Neuronal stem cell (in vitro differentiated cells): ENCODE measurements at regions not wholly inside any gene's neighbourhood (a gene's known extent, or its start where the extent isn't known, plus 50 kb on each side); places are given as distances from the start of the nearest gene placed in this dataset.
A peak's percentile ranks its signal among the peaks of the same experiment; 100 is the strongest.

Experiments used
- DNase-seq: peaks from one replicate; pipeline ENCODE4 v3.0.0-alpha.2; 2013; ENCODE audit warnings: low spot score
- H2AFZ ChIP-seq: one replicate; pipeline ENCODE4 v1.6.1; 2013; ENCODE audit warnings: mild to moderate bottlenecking, low read length, inconsistent platforms
- H2AK5ac ChIP-seq: 2 replicates; pipeline ENCODE4 v1.6.1; 2013; ENCODE audit warnings: low read depth, mild to moderate bottlenecking, inconsistent platforms, low read length, moderate library complexity, mixed read lengths
- H2BK120ac ChIP-seq: 2 replicates; pipeline ENCODE4 v1.6.1; 2013; ENCODE audit warnings: low read depth, mild to moderate bottlenecking, inconsistent platforms, low read length, moderate library complexity, mixed read lengths
- H2BK12ac ChIP-seq: one replicate; pipeline ENCODE4 v1.6.1; 2013; ENCODE audit warnings: low read length, inconsistent platforms
- H2BK15ac ChIP-seq: 2 replicates; pipeline ENCODE4 v1.6.1; 2013; ENCODE audit warnings: mild to moderate bottlenecking, low read length, inconsistent platforms, mixed read lengths
- H2BK5ac ChIP-seq: one replicate; pipeline ENCODE4 v1.6.1; 2013; ENCODE audit warnings: inconsistent platforms, mild to moderate bottlenecking, low read length, moderate library complexity
- H3K14ac ChIP-seq: one replicate; pipeline ENCODE4 v1.6.1; 2013; ENCODE audit warnings: low read length, inconsistent platforms
- H3K18ac ChIP-seq: 2 replicates; pipeline ENCODE4 v1.6.1; 2013; ENCODE audit warnings: low read length, inconsistent platforms
- H3K23ac ChIP-seq: 2 replicates; pipeline ENCODE4 v1.6.1; 2013; ENCODE audit warnings: low read depth, mild to moderate bottlenecking, mixed read lengths, low read length, inconsistent platforms; ENCODE audit not compliant: poor library complexity
- H3K27ac ChIP-seq: replicated peaks from 3 replicates; pipeline ENCODE4 v1.5.1; 2013; ENCODE audit warnings: low read length, inconsistent platforms
- H3K27me3 ChIP-seq, 3 experiments: 2 replicates each; pipeline ENCODE4 v1.6.1; 2013; ENCODE audit warnings: low read length in 3 of 3, mild to moderate bottlenecking in 2 of 3, inconsistent platforms in 1 of 3, low read depth in 1 of 3, mixed read lengths in 1 of 3, moderate library complexity in 1 of 3; ENCODE audit not compliant: control insufficient read depth in 3 of 3, insufficient read depth in 3 of 3
- H3K36me3 ChIP-seq, 2 donors: replicated peaks in 1 of 2; 2 replicates each; pipeline ENCODE4 v1.6.1; 2013; ENCODE audit warnings: low read length in 2 of 2; ENCODE audit not compliant: control insufficient read depth in 2 of 2, insufficient read depth in 2 of 2
- H3K4ac ChIP-seq: 2 replicates; pipeline ENCODE4 v1.6.1; 2013; ENCODE audit warnings: inconsistent platforms, mild to moderate bottlenecking, low read length, moderate library complexity
- H3K4me1 ChIP-seq, 2 donors: 1 replicate in 1 of 2; 2 replicates in 1 of 2; pipeline ENCODE4 v1.6.1; 2013; ENCODE audit warnings: low read length in 2 of 2, low read depth in 1 of 2; ENCODE audit not compliant: control insufficient read depth in 2 of 2, insufficient read depth in 1 of 2
- H3K4me2 ChIP-seq: one replicate; pipeline ENCODE4 v1.6.1; 2013; ENCODE audit warnings: mild to moderate bottlenecking, low read length, inconsistent platforms; ENCODE audit not compliant: insufficient read depth, poor library complexity, severe bottlenecking
- H3K4me3 ChIP-seq, 2 donors: 2 replicates each; pipeline ENCODE4 v1.5.1; 2013; ENCODE audit warnings: low read length in 2 of 2, mild to moderate bottlenecking in 2 of 2, inconsistent platforms in 1 of 2, moderate library complexity in 1 of 2
- H3K79me1 ChIP-seq: one replicate; pipeline ENCODE4 v1.6.1; 2013; ENCODE audit warnings: low read depth, mild to moderate bottlenecking, inconsistent platforms, low read length, moderate library complexity
- H3K9ac ChIP-seq: one replicate; pipeline ENCODE4 v1.6.1; 2013; ENCODE audit warnings: mild to moderate bottlenecking, low read depth, low read length, inconsistent platforms; ENCODE audit not compliant: poor library complexity
- H3K9me3 ChIP-seq, 2 donors: replicated peaks in 1 of 2; 2 replicates each; pipeline versions ENCODE3 to v1.6.1; 2013; ENCODE audit warnings: low read length in 2 of 2, mild to moderate bottlenecking in 2 of 2, inconsistent platforms in 1 of 2, low read depth in 1 of 2, mixed read lengths in 1 of 2, moderate library complexity in 1 of 2; ENCODE audit not compliant: control insufficient read depth in 2 of 2, insufficient read depth in 1 of 2
- H4K8ac ChIP-seq: one replicate; pipeline ENCODE4 v1.6.1; 2013; ENCODE audit warnings: low read depth, mild to moderate bottlenecking, inconsistent platforms, low read length, moderate library complexity
- H4K91ac ChIP-seq: one replicate; pipeline ENCODE4 v1.6.1; 2013; ENCODE audit warnings: low read length, low read depth, mild to moderate bottlenecking, inconsistent platforms; ENCODE audit not compliant: poor library complexity
- WGBS, 2 donors: extraction: QIAGEN DNeasy Blood & Tissue Kit; methylation state at CpG; one replicate each; pipeline ENCODE4 v1.1.7; 2013; ENCODE audit warnings: missing lambda C conversion rate in 2 of 2, mixed read lengths in 1 of 2; ENCODE audit not compliant: insufficient read length in 2 of 2, insufficient replicate concordance in 1 of 2; ENCODE audit errors: extremely low coverage in 2 of 2; 5-methylcytosine and 5-hydroxymethylcytosine counted together

DNA sequence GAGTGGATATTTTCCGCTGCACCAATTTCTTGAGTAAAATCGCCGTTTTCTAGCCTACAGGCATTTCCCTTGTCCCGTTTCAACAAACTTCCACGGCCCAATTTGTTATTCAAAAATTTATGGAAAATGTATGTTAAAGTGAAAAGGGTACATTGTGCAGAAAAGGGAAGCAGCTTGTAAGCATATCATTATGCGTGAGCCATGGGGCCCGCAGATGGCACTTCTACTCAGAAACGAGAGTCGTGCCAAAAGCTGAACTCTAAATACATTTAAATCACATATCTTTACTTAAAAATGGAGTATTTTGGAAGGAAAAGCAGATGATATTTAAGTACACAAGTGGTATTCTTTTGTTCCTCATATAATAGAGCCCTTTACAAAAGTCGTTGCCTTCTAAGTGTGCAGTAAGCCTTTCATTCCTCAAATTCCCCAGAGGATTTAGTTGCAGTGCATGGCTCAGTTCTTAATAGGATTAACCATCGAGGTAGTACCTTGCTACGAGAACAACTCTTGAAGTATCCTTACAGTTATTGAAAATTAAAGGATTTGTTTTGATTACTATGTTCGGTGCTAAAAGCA is 1227.2 kb upstream of the WWC1 start:
- H3K27ac ChIP-seq: peak overlapping the region; percentile 89
- no peak overlapping the region for H2BK15ac ChIP-seq
- no peak overlapping the region for H3K4ac ChIP-seq
- no peak overlapping the region for H3K23ac ChIP-seq
- no peaks in the 10 kb centered on the region for H3K9me3 ChIP-seq
- no peak overlapping the region for H3K4me3 ChIP-seq
- no peak overlapping the region for H4K8ac ChIP-seq
- H3K36me3 ChIP-seq: no peaks in the 10 kb centered on the region
- no CpG with 5 or more reads among the region's 13 CpGs for WGBS, 2 donors
- H3K14ac ChIP-seq: no peak overlapping the region
- no peak overlapping the region for H3K18ac ChIP-seq
- no peak overlapping the region for H4K91ac ChIP-seq
- no peak overlapping the region for H3K4me2 ChIP-seq
- H3K27me3 ChIP-seq: no peaks in the 10 kb centered on the region
- H2BK5ac ChIP-seq: no peak overlapping the region
- peak; percentile 84 for DNase-seq
- no peaks in the 10 kb centered on the region for H3K79me1 ChIP-seq
- H2BK120ac ChIP-seq: peak overlapping the region; percentile 29
- no peak overlapping the region for H2AFZ ChIP-seq
- H3K4me1 ChIP-seq: peaks cover 7 to 13% of the 10 kb centered on the region in 2 donors
- no peak overlapping the region for H3K9ac ChIP-seq
- no peak overlapping the region for H2BK12ac ChIP-seq
- H2AK5ac ChIP-seq: no peak overlapping the region

DNA sequence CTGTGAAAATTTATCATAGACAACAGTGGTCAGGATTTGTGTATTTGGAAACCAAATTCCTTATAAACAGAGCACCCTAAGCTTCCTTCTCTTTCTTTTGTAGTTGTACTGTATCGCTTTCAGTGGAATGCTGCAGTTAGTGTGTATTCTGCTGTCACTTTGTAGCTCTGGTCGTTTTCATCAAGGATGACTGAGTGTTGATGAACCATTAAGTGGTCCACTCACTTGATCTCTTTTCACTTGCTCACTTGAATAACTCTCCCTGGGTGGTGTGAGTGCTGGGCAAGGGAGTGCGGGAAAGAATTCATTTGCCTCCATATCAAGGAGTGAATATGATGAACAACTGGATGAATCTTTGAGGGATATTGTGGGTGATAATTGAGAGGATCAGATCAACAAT is 1225.7 kb upstream of the WWC1 start:
- Histone ChIP-seq H3K18ac (no peak overlapping the region), H3K4ac (no peak overlapping the region)
- WGBS, 2 donors: no CpG with 5 or more reads among the region's 3 CpGs

GRCh38 chr5:167071981-167072610 is 1219.3 kb upstream of the WWC1 start:
- no peak overlapping the region for H2BK12ac ChIP-seq
- H3K9me3 ChIP-seq: no peaks in the 10 kb centered on the region
- no peak overlapping the region for H3K4me2 ChIP-seq
- H2BK5ac ChIP-seq: no peak overlapping the region
- no peak overlapping the region for H3K27ac ChIP-seq
- no peak overlapping the region for H3K9ac ChIP-seq
- no peaks in the 10 kb centered on the region for H3K79me1 ChIP-seq
- H3K36me3 ChIP-seq: no peaks in the 10 kb centered on the region
- no peak overlapping the region for H3K4me3 ChIP-seq
- H4K8ac ChIP-seq: no peak overlapping the region
- no peak overlapping the region for H3K4ac ChIP-seq
- H3K27me3 ChIP-seq: no peaks in the 10 kb centered on the region
- H2AK5ac ChIP-seq: no peak overlapping the region
- WGBS, 2 donors: no CpG with 5 or more reads among the region's 5 CpGs
- DNase-seq: no peak
- no peak overlapping the region for H2BK120ac ChIP-seq
- H3K23ac ChIP-seq: no peak overlapping the region
- H3K4me1 ChIP-seq: peaks cover 0 to 2% of the 10 kb centered on the region in 2 donors
- H4K91ac ChIP-seq: no peak overlapping the region
- no peak overlapping the region for H3K14ac ChIP-seq
- no peak overlapping the region for H2AFZ ChIP-seq
- H3K18ac ChIP-seq: no peak overlapping the region
- H2BK15ac ChIP-seq: no peak overlapping the region

More for the DNA sequence above, 1225.7 kb upstream of the WWC1 start:
- no peak overlapping the region for H3K14ac ChIP-seq
- H3K4me2 ChIP-seq: no peak overlapping the region
- no peak overlapping the region for H2BK15ac ChIP-seq
- H4K91ac ChIP-seq: no peak overlapping the region
- no peaks in the 10 kb centered on the region for H3K9me3 ChIP-seq
- no peak overlapping the region for H2AK5ac ChIP-seq
- H3K9ac ChIP-seq: no peak overlapping the region
- no peak overlapping the region for H2BK5ac ChIP-seq
- H3K4me3 ChIP-seq: no peak overlapping the region
- peak; percentile 30 for DNase-seq
- no peaks in the 10 kb centered on the region for H3K79me1 ChIP-seq
- no peaks in the 10 kb centered on the region for H3K36me3 ChIP-seq
- peak overlapping the region; percentile 18 for H3K27ac ChIP-seq
- no peak overlapping the region for H2BK12ac ChIP-seq
- no peak overlapping the region for H4K8ac ChIP-seq
- no peak overlapping the region for H2AFZ ChIP-seq
- H3K27me3 ChIP-seq: no peaks in the 10 kb centered on the region
- no peak overlapping the region for H3K23ac ChIP-seq
- H2BK120ac ChIP-seq: no peak overlapping the region
- H3K4me1 ChIP-seq: peaks cover 7 to 13% of the 10 kb centered on the region in 2 donors

DNA sequence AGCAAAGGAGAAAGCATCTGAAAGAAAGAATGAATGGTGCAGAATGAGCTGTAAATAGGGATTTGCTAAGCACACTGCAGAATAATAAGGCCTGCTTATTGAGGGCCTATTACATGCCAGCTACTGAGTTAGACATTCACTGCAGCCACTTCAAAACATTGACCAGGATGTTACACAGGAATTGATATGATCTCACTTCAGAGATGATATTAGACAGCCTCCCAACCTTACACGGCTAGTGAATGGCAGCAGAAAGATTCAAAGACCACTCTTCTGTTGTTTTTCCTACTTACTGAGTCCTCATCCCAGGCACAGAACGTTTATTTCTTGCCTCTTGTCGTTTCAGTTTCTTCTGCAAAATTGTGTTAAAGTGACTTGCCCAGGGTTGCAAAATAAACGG is 1209.9 kb upstream of the WWC1 start:
- Histone ChIP-seq H3K4ac (no peak overlapping the region), H3K27me3 (no peaks in the 10 kb centered on the region), H2AFZ (peak overlapping the region; percentile 60), H3K79me1 (no peaks in the 10 kb centered on the region), H2BK5ac (no peak overlapping the region), H3K4me1 (no peaks in the 10 kb centered on the region), H3K27ac (no peak overlapping the region), H3K18ac (no peak overlapping the region), H3K9me3 (no peaks in the 10 kb centered on the region), H4K8ac (no peak overlapping the region), H2BK12ac (no peak overlapping the region), H3K9ac (no peak overlapping the region), H3K4me3 (no peak overlapping the region), H3K14ac (no peak overlapping the region), H3K23ac (no peak overlapping the region), H3K36me3 (no peaks in the 10 kb centered on the region), H3K4me2 (no peak overlapping the region), H2BK120ac (no peak overlapping the region), H2AK5ac (no peak overlapping the region), H2BK15ac (no peak overlapping the region), H4K91ac (no peak overlapping the region)
- no peak for DNase-seq
- no CpG with 5 or more reads among the region's 4 CpGs for WGBS, 2 donors
